Urothelium cell line (cell line): ENCODE measurements at regions not wholly inside any gene's neighbourhood (a gene's known extent, or its start where the extent isn't known, plus 50 kb on each side); places are given as distances from the start of the nearest gene placed in this dataset.
"Not testable (repeated sequence)": the region's sequence is repeated elsewhere in the genome, so short reads cannot be mapped to it uniquely, and the experiment has no call there.

Experiments
- DNase-seq: peaks from one replicate; pipeline ENCODE4 v3.0.0; 2011; ENCODE audit warnings: low spot score, mixed read lengths
- FAIRE-seq: peaks from 2 replicates; lab custom pipeline; 2011; peaks lifted over from hg19 to GRCh38; lab: Jason Lieb, UNC

DNA sequence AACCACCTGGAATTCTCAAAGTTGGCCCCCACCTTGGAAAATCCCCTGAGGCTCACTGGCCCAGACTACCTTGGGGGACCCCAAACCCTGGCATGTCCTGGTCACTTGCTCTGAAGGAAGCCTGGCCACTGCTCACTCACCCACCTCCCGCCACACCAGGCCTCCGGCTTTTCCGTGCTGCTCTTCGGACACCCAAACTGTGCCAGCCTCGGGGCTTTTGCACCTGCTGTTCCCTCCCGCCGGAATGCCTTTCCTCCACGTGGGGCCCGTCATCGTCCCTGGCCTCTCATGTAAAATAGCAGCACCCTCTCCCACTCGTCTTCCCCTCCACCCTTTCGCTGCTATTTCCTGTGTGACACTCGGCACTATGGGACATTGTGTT is 87.2 kb upstream of the NCOR2 start:
- FAIRE-seq (no peak), DNase-seq (no peak)

- no peak for DNase-seq
- FAIRE-seq: no peak
These were observed 85.9 kb upstream of the NCOR2 start for GRCh38 chr12:124653169-124653931.

DNA sequence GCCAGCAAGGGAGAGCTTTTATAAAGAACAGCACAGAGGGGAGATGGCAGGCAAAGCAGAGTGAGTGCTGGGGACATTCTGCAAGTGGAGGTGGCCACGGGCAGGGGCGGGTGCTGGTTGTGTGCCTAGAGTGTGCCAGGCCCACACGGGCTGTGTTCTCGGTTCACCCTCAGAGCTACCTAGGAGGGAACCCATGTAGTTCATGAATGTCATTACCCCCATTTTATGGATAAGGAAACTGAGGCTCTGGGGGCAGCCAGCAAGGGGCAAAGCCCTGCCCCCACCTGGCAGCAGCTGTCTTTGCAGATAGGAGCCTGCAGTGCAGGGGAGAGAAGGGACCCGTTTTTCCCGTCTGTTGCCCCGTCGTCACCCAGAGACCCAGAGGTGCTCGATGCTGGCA is 85.2 kb upstream of the NCOR2 start:
- no peak for DNase-seq
- FAIRE-seq: no peak

GRCh38 chr12:124651516-124652273 is 84.3 kb upstream of the NCOR2 start:
- FAIRE-seq: no peak
- peak; percentile 59 for DNase-seq

GRCh38 chr12:124650912-124651311 is 83.5 kb upstream of the NCOR2 start:
- no peak for FAIRE-seq
- DNase-seq: no peak

DNA sequence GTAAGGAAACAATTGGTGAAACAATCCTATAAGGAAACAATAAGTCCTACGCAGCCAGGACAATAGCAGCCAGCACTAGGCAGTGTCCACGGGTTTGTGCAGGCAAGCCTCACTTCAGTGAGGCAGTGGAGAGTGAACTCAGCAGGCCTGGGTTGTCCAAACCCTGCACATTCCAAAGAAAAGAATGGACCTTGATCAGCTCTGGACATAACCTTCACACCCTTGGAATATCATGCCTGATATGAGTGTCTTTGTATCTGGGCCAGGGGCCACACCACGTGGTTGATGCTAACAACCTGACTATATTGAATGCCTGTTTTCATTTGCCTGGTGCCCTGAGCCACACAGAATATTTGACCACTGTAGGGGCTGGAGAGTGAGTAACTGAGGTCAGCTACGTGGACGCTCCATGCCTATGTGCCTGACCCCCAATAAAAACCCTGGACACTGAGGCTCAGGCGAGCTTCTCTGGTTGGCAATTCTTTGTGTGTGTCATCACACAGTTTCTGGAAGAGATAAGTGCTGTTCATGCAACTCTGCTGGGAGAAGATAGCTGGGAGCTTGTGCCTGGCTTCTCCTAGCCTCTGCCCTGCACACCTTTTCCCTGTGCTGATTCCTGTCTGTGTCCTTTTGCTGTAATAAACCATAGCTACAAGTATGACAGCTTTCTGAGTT is 81.4 kb upstream of the NCOR2 start:
- FAIRE-seq (no peak), DNase-seq (no peak)

GRCh38 chr12:124647316-124647715 is 79.9 kb upstream of the NCOR2 start:
- FAIRE-seq: no peak
- no peak for DNase-seq

DNA sequence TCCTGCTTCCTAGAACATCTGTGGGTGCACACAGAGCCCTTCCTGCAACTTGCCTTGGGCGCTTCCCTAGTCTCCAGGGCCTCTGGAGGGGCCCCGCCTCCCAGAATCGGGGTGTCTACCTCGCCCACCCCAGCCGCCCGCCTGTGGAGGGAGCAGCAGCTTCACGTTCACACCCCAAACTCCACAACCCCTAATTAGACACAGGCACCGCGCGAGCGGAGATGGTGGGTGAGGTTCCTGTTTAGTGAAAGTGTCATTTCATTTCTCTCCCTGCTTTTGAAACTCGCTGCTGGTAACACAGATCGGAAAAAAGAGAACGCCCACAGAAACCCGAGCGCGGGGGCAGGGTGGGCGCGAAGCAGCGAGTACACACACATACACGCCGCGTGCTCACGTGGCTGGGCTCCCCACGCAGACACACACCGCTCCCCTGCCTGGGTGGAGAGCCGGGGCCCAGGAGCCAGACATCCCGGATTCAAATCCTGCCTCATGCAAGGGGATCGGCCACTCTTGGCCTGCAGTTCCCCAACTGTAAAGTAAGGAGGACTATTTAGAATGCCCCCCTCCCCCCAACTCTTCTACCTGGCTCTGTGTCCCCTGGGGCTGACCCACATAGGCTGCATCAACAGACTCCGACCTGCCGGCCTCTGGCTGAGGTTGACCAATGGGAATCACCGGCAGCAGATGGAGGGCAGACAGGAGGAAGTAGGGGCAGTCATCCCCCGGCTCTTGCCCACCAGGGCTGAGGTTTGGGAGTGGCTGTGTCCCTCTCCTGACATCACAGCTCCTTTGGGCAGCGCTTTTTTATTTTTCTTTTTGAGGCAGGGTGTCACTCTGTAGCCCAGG is 79.2 kb upstream of the NCOR2 start:
- FAIRE-seq (no peak), DNase-seq (no peak)

DNA sequence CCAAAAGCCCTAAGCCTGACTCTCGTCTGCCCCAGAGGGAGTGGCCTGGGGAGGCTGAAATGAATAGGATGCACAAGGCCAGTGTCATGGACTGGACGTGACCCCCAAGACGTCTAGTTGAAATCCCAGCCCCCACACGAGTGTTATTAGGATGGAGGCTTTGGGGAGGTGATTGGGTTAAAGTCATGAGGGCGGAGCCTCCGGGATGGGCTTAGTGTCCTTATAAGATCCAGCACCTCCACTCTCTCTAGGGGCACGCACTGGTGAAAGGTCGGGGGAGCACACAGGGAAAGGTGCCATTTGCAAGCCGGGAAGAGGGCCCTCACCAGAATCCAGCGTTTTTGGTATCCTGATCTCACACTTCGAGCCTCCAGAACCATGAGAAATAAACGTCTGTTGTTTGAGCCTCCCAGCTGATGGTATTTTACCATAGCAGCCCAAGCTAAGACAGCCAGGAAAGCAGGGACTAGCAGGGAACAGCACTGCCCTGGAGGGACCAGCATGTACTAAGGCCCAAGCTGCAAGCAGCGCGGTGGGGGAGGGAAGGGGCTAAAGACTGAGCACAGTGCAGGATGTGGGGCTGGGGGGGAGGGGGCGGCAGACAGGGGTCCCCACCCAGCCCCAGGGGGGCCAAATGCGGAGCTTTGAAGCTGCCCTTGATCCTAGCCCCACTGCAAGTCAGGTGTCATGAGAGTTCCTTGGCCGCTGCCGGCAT is 78.3 kb upstream of the NCOR2 start:
- DNase-seq (no peak), FAIRE-seq (no peak)

- not testable (repeated sequence) for FAIRE-seq
These were observed 76.4 kb upstream of the NCOR2 start for GRCh38 chr12:124643768-124644167.

DNA sequence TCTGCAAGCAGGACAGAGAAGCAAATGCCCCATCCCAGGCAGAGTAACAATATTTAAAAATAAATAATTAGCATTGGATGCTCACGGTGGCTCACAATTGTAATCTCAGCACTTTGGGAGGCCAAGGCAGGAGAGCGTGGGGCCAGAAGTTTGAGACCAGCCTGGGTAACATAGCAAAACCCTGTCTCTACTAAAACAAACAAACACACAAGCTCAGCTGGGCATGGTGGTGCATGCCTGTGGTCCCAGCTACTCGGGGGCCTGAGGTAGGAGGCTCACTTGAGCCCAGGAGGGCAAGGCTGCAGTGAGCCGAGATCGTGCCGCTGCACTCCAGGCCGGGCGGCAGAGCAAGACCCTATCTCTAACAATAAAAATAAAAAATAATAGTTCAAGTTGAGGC is 74.7 kb upstream of the NCOR2 start:
- DNase-seq (no peak), FAIRE-seq (no peak)

More at GRCh38 chr12:124643768-124644167, 76.4 kb upstream of the NCOR2 start:
- DNase-seq: not testable (repeated sequence)

GRCh38 chr12:124641591-124641990 is 74.2 kb upstream of the NCOR2 start:
- no peak for DNase-seq
- FAIRE-seq: no peak

DNA sequence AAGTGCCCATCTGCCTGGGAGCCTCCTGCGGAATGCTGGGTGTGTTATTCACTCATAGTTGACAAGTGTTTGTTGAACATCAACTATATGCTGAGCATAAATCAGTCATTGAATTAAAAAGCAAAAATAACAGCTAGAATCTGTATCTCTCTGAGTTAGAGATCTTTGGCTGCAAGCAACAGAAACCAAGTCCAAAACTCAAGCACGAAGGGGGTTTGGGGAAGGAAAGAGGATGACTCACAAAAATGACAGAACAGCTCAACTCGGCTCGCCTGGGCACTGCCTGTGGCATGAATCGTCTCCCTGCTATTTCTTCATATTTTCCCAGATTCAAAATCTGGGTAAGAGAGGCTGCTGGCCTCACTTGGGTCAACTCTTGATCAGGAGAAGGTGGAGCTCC is 72.6 kb upstream of the NCOR2 start:
- FAIRE-seq: no peak
- peak; percentile 57 for DNase-seq

- DNase-seq (no peak), FAIRE-seq (no peak)
These were observed 71.9 kb upstream of the NCOR2 start for GRCh38 chr12:124639122-124639806.

DNA sequence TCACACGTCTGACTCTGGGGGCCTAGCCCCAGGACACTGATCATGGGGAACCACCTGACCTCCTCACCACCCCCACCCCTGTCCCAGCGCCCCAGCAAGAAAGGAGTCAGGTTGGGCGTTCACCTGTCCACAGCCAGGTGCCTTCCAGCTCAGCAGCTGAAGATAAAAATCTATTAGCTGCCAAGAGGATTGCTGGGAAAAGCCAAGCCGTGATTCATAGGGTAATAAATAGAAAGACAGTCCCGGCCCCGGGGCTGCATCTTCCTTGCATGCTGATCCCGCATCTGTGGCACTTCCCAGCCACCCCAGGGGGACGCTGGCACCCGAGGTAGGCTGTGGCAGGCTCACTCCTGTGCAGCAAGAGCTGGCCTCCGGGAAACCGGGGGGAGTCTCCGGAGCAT is 70.2 kb upstream of the NCOR2 start:
- DNase-seq (no peak), FAIRE-seq (no peak)

DNA sequence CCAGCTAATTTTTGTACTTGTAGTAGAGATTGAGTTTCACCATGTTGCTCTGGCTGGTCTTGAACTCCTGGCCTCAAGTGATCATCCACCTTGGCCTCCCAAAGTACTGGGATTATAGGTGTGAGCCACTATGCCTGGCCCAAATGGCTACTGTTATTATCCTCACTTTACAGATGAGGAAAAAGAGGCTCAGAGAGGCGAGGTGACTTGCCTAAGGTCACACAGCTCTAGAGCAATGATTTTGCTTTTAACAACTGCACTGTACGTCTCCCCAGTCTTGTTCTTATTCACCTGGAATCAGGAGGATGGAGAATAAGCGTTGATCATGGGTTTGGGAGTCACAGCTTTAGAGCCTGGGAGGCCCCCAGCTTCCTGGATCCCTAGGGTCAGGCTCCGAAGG is 69.8 kb upstream of the NCOR2 start:
- FAIRE-seq: no peak
- no peak for DNase-seq

DNA sequence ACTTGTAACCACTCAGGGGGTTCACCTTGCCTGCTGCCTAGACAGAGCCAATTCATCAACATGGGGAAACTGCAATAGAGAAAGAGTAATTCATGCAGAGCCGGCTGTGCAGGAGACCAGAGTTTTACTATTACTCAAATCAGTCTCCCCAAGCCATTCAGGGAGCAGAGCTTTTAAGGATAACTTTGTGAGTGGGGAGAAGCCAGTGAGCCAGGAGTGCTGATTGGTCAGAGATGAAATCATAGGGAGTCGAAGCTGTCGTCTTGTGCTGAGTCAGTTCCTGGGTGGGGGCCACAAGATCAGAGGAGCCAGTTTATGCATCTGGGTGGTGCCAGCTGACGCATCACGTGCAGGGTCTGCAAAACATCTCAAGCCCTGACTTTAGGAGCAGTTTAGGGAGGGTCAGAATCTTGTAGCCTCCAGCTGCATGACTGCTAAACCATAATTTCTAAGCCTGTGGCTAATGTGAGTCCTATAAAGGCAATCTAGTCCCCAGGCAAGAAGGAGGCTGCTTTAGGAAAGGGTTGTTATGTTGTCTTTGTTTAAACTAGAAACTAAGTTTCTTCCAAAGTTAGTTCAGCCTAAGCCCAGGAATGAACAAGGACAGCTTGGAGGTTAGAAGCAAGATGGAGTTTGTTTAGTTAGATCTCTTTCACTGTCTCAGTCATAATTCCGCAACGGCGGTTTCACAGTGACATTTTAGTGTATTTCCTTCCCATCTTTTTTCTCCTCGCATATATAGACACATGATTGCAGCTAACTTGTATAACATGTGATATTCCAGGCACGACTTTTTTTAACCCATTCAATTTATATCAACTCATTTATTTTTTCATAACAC is 68.9 kb upstream of the NCOR2 start:
- peak; percentile 32 for FAIRE-seq
- DNase-seq: no peak

- FAIRE-seq: no peak
- no peak for DNase-seq
These were observed 67.9 kb upstream of the NCOR2 start for GRCh38 chr12:124635316-124635715.
